Activated T-cell treated with anti-CD3 and anti-CD28 coated beads, Interleukin-2, amount 50 U/mL, for 4 hours (primary cell): ENCODE measurements at regions not wholly inside any gene's neighbourhood (a gene's known extent, or its start where the extent isn't known, plus 50 kb on each side); places are given as distances from the start of the nearest gene placed in this dataset.
"Not testable (repeated sequence)": the region's sequence is repeated elsewhere in the genome, so short reads cannot be mapped to it uniquely, and the experiment has no call there.

ENCODE experiments used
- ATAC-seq, 2 donors: fragments of 200-7000 bp; cut with Tn5 transposase; one replicate each; pipeline ENCODE4 v1.10.0; 2021
- DNase-seq: peaks from one replicate; pipeline ENCODE4 v3.0.0-alpha.2; 2020
- H3K27me3 Mint-ChIP-seq: one replicate; pipeline ENCODE4 v1.8.0; 2021; ENCODE audit warnings: low read depth, mixed read lengths
- H3K36me3 Mint-ChIP-seq: one replicate; pipeline ENCODE4 v1.8.0; 2022; ENCODE audit warnings: mixed read lengths; ENCODE audit not compliant: insufficient read depth
- H3K4me1 Mint-ChIP-seq: one replicate; pipeline ENCODE4 v1.8.0; 2021; ENCODE audit warnings: low read depth, mixed read lengths
- H3K4me3 Mint-ChIP-seq: one replicate; pipeline ENCODE4 v1.8.0; 2021; ENCODE audit warnings: mild to moderate bottlenecking, moderate library complexity, mixed read lengths
- H3K9me3 Mint-ChIP-seq: one replicate; pipeline ENCODE4 v1.8.0; 2021; ENCODE audit warnings: mixed read lengths

DNA sequence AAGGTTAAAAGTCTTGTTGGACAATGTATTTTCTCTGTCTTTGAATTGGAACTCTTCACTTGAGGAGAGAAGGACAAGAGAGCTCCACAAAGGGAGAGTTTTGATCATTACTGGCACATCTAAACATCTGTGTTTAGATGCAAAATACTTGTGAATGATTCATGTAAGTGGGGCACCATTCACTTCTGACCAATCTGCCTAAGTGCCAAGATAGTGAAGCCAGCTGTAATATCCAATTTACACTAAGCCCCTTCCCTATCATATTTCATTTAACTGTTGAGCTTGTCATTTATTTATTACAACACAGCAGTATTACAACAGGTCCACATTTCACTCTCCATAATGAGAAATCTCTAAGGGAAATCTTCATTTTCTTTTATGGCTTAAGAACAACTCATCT, 832.3 kb upstream of the GOT2 start:
- H3K4me1 Mint-ChIP-seq, result no peaks in the 10 kb centered on the region
- H3K9me3 Mint-ChIP-seq, result peaks cover 26% of the 10 kb centered on the region
- DNase-seq (no peak), ATAC-seq (no peak)
- no peaks in the 10 kb centered on the region for H3K27me3 Mint-ChIP-seq
- H3K4me3 Mint-ChIP-seq, result no peak overlapping the region
- H3K36me3 Mint-ChIP-seq, result no peaks in the 10 kb centered on the region

- ATAC-seq (no peak), DNase-seq (no peak)
- Mint-ChIP-seq H3K4me1 (no peaks in the 10 kb centered on the region), H3K9me3 (peaks cover 11% of the 10 kb centered on the region), H3K36me3 (no peaks in the 10 kb centered on the region), H3K27me3 (no peaks in the 10 kb centered on the region), H3K4me3 (no peak overlapping the region)
Observed at GRCh38 chr16:59558679-59559078, 824.6 kb upstream of the GOT2 start.

GRCh38 chr16:59552164-59552563, 818.0 kb upstream of the GOT2 start:
- ATAC-seq (no peak), DNase-seq (no peak)
- Mint-ChIP-seq H3K27me3 (no peaks in the 10 kb centered on the region), H3K9me3 (peaks cover 24% of the 10 kb centered on the region), H3K4me3 (no peak overlapping the region), H3K36me3 (no peaks in the 10 kb centered on the region), H3K4me1 (no peaks in the 10 kb centered on the region)

DNA sequence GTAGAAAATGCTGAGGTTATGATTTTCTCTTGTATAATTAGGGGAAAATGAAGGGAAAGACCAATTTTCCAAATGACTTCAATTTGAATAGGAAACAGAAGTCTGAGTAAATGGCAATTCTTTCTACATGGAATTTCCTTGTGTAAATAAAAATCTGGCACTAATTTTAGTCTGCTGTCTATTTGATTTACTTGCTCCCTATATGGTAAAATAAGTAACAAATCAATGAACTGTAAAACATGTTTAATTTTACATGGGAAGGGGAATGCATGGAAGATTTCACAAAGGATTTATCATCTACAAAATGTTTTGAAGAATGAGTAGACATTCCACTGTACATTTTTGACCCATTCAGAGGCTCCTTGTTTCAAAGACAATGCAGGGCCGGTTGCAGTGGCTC, 811.6 kb upstream of the GOT2 start:
- Mint-ChIP-seq H3K36me3 (no peaks in the 10 kb centered on the region), H3K27me3 (no peaks in the 10 kb centered on the region), H3K4me3 (no peak overlapping the region), H3K9me3 (peaks cover 26% of the 10 kb centered on the region), H3K4me1 (no peaks in the 10 kb centered on the region)
- ATAC-seq (no peak), DNase-seq (no peak)

DNA sequence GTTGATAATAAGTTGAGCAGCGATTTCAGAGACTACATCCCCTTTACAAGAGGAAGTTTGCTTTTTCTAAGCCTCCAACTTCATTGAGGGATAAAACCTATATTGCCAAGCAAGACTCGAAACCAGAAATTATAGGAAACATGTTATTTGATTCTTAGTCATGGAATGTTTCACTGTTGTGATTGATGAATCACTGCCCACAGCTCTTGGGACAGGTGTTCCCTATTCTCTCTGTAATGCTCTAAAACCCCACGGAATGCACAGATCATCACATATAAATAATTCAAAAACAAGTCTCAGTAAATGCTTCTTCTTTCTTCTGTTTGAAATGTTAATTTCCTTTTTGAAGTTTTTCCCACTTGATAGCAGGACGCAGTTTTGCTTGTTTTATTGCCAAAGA, 809.5 kb upstream of the GOT2 start:
- peaks cover 30% of the 10 kb centered on the region for H3K9me3 Mint-ChIP-seq
- no peaks in the 10 kb centered on the region for H3K4me1 Mint-ChIP-seq
- DNase-seq, result no peak
- no peaks in the 10 kb centered on the region for H3K27me3 Mint-ChIP-seq
- H3K36me3 Mint-ChIP-seq, result no peaks in the 10 kb centered on the region
- no peak for ATAC-seq
- no peak overlapping the region for H3K4me3 Mint-ChIP-seq

DNA sequence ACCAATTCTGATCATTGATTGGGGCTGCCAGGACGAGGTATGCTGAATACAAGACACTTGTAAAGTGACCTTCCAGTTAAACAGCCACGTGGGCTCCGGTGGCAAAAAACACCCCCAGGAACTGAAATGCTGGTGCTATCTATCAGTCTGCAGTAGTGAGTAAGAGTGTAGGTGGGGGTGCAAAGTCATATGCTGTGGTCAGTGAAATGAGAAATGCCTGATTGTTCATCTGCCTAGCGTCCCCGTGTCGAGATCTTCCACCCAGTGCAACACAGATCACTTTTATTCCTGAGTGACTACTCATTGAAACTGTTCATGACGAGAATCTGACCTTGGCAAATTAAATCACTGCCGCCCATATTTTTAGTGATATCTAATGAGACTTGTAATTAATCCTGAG, 806.5 kb upstream of the GOT2 start:
- H3K4me1 Mint-ChIP-seq, result no peaks in the 10 kb centered on the region
- H3K27me3 Mint-ChIP-seq, result no peaks in the 10 kb centered on the region
- no peak for ATAC-seq

DNA sequence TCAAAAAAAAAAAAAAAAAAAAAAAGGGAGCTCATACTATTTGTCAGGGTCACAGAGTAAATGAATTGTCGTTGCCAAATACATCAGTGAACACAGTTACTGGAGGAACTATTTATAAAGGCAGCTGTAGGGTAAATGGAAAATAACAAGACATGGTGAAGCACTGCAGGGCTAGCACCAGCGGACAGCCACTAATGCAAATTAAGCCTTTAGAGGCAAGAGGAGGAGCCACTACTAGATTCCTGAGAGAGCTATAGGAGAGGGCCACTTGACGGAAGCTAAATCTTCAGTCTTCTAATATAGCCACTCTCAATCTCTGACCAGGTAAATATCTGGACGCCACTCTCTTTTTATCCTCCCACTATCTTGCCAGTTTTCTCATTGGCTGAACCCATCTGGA, 801.2 kb upstream of the GOT2 start:
- DNase-seq, result no peak
- Mint-ChIP-seq H3K4me3 (no peak overlapping the region), H3K27me3 (no peaks in the 10 kb centered on the region), H3K4me1 (no peaks in the 10 kb centered on the region), H3K9me3 (peaks cover 28% of the 10 kb centered on the region), H3K36me3 (no peaks in the 10 kb centered on the region)
- ATAC-seq, result no peak

More for the DNA sequence above, 806.5 kb upstream of the GOT2 start:
- Mint-ChIP-seq H3K9me3 (peaks cover 30% of the 10 kb centered on the region), H3K4me3 (no peak overlapping the region), H3K36me3 (no peaks in the 10 kb centered on the region)
- DNase-seq, result no peak

GRCh38 chr16:59527206-59527997, 793.3 kb upstream of the GOT2 start:
- H3K9me3 Mint-ChIP-seq, result no peaks in the 10 kb centered on the region
- no peaks in the 10 kb centered on the region for H3K27me3 Mint-ChIP-seq
- ATAC-seq (no peak), DNase-seq (no peak)
- H3K36me3 Mint-ChIP-seq, result no peaks in the 10 kb centered on the region
- no peaks in the 10 kb centered on the region for H3K4me1 Mint-ChIP-seq
- no peak overlapping the region for H3K4me3 Mint-ChIP-seq

GRCh38 chr16:59522826-59523225, 788.7 kb upstream of the GOT2 start:
- no peaks in the 10 kb centered on the region for H3K4me1 Mint-ChIP-seq
- no peaks in the 10 kb centered on the region for H3K36me3 Mint-ChIP-seq
- ATAC-seq (no peak), DNase-seq (no peak)
- H3K4me3 Mint-ChIP-seq, result no peak overlapping the region
- no peaks in the 10 kb centered on the region for H3K27me3 Mint-ChIP-seq
- H3K9me3 Mint-ChIP-seq, result peaks cover 6% of the 10 kb centered on the region

- H3K4me1 Mint-ChIP-seq, DNase-seq, H3K4me3 Mint-ChIP-seq, H3K27me3 Mint-ChIP-seq, H3K36me3 Mint-ChIP-seq, ATAC-seq: not testable (repeated sequence)
- H3K9me3 Mint-ChIP-seq, result peaks cover 29% of the 10 kb centered on the region
Observed at GRCh38 chr16:59518721-59519120, 784.6 kb upstream of the GOT2 start.

DNA sequence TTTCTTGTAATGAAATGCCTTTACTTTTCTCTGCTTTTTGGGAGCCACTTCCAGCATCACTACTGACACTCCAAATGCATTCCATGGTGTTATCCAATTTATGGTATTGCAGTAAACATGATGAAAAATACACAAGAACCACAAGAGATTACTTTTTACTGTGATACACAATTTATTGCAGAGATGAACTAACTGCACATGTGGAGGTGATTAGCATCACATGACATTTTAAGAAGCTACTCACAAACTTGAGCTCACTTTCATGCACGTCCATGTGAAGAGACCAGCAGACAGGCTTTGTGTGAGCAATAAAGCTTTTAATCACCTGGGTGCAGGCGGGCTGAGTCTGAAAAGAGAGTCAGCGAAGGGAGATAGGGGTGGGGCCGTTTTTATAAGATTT, 780.5 kb upstream of the GOT2 start:
- peaks cover 32% of the 10 kb centered on the region for H3K9me3 Mint-ChIP-seq
- ATAC-seq (no peak), DNase-seq (no peak)
- H3K36me3 Mint-ChIP-seq, result no peaks in the 10 kb centered on the region
- H3K4me3 Mint-ChIP-seq, result no peak overlapping the region
- no peaks in the 10 kb centered on the region for H3K4me1 Mint-ChIP-seq
- H3K27me3 Mint-ChIP-seq, result no peaks in the 10 kb centered on the region

DNA sequence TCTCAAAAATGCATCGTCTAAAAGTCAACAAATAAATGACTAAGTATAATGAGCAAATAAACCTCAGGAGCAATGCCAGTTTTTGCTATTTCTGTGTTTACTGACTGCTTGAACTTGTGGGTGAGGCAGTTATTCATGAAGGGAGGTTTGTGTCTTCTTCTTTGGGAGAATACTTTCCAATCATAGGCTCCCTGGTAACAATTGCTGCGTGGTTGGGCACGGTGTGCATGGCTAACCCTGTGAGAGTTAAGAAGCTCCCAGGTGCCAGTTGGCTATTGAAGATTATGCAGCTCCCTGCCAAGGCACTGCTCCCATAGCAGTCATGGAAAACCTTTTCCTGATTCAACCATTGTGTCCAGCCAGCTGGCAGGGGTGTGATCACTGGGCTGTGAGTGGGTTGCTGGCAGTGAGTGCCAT, 775.9 kb upstream of the GOT2 start:
- ATAC-seq, result no peak
- Mint-ChIP-seq H3K4me3 (no peak overlapping the region), H3K4me1 (no peaks in the 10 kb centered on the region), H3K27me3 (no peaks in the 10 kb centered on the region), H3K9me3 (peaks cover 16% of the 10 kb centered on the region), H3K36me3 (no peaks in the 10 kb centered on the region)
- DNase-seq, result no peak

- H3K36me3 Mint-ChIP-seq, result no peaks in the 10 kb centered on the region
Observed at GRCh38 chr16:59500601-59501000, 766.5 kb upstream of the GOT2 start.

DNA sequence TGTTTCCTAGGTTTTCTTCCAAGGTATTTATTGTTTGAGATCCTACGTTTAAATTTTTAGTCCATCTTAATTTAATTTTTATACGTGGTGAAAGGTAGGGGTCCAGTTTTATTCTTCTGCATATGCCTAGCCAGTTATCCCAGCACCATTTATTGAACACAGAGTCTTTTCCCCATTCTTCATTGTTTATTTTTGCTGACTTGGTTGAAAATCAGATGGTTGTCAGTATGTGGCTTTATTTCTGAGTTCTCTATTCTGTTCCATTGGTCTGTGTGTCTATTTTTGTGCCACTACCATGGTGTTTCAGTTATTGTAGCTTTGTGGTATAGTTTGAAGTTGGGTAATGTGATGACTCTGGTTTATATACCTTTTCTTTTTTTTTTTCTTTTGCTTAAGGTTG, 753.0 kb upstream of the GOT2 start:
- Mint-ChIP-seq H3K27me3 (no peaks in the 10 kb centered on the region), H3K4me1 (no peaks in the 10 kb centered on the region), H3K36me3 (no peaks in the 10 kb centered on the region), H3K9me3 (peaks cover 29% of the 10 kb centered on the region), H3K4me3 (no peak overlapping the region)
- DNase-seq (no peak), ATAC-seq (no peak)

More at GRCh38 chr16:59500601-59501000, 766.5 kb upstream of the GOT2 start:
- no peaks in the 10 kb centered on the region for H3K4me1 Mint-ChIP-seq
- DNase-seq (no peak), ATAC-seq (no peak)
- H3K4me3 Mint-ChIP-seq, result no peak overlapping the region
- no peaks in the 10 kb centered on the region for H3K27me3 Mint-ChIP-seq
- peaks cover 12% of the 10 kb centered on the region for H3K9me3 Mint-ChIP-seq

- Mint-ChIP-seq H3K9me3 (peaks cover 26% of the 10 kb centered on the region), H3K27me3 (no peaks in the 10 kb centered on the region), H3K4me1 (no peaks in the 10 kb centered on the region), H3K36me3 (no peaks in the 10 kb centered on the region), H3K4me3 (no peak overlapping the region)
- DNase-seq, result no peak
- ATAC-seq, result no peak
Observed at GRCh38 chr16:59484833-59485516, 750.9 kb upstream of the GOT2 start.
